ENCODE measurements at regions not wholly inside any gene's neighbourhood (a gene's known extent, or its start where the extent isn't known, plus 50 kb on each side); places are given as distances from the start of the nearest gene placed in this dataset.

DNA sequence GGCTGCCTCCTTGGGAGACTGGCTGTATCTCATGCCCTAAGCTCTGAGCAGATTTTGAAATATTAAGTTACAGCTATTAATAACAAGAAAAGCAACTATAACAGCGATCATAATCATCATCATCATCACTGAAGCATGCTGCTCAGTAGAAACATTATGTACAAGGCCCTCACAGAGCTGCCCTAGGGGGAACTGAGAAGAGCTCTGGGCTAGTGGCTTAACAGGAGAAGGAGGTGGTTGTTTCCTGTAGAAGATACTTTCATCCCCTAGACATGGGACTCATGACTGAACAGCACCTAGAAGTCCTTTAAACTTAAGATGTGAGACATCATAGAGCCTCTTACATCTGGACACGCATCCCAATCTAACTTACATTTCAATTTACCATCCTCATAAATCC is 332.8 kb upstream of the PLET1 start:
- TF ChIP-seq, protein P1, sequence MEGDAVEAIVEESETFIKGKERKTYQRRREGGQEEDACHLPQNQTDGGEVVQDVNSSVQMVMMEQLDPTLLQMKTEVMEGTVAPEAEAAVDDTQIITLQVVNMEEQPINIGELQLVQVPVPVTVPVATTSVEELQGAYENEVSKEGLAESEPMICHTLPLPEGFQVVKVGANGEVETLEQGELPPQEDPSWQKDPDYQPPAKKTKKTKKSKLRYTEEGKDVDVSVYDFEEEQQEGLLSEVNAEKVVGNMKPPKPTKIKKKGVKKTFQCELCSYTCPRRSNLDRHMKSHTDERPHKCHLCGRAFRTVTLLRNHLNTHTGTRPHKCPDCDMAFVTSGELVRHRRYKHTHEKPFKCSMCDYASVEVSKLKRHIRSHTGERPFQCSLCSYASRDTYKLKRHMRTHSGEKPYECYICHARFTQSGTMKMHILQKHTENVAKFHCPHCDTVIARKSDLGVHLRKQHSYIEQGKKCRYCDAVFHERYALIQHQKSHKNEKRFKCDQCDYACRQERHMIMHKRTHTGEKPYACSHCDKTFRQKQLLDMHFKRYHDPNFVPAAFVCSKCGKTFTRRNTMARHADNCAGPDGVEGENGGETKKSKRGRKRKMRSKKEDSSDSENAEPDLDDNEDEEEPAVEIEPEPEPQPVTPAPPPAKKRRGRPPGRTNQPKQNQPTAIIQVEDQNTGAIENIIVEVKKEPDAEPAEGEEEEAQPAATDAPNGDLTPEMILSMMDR (IDR thresholded peaks at IDR 0.05), result no peak
- TF ChIP-seq POLR2A (IDR thresholded peaks at IDR 0.05), result no peak
- TF ChIP-seq POLR2AphosphoS5 (IDR thresholded peaks at IDR 0.05), result no peak
- no peak for TF ChIP-seq EP300 (IDR thresholded peaks at IDR 0.05; ENCODE audit: low read depth)

Data from transverse colon (tissue), 4 donors.